Ovary (tissue), 3 donors: ENCODE measurements at regions not wholly inside any gene's neighbourhood (a gene's known extent, or its start where the extent isn't known, plus 50 kb on each side); places are given as distances from the start of the nearest gene placed in this dataset.

Experiments used
- EP300 ChIP-seq: sonication (generic); formaldehyde crosslinking; IDR thresholded peaks from one replicate; pipeline ENCODE4 v1.6.1; 2017; ENCODE audit warnings: antibody characterized with exemption
- POLR2A ChIP-seq: fragments of 450-650 bp; IDR thresholded peaks from one replicate; pipeline ENCODE4 v1.6.1; 2017; ENCODE audit warnings: antibody characterized with exemption, mild to moderate bottlenecking, moderate library complexity
- TF ChIP-seq, protein P1 (sequence below), 3 donors: fragments of 450-650 bp in 2 of 3; fragments of 200-600 bp in 1 of 3; IDR thresholded peaks; one replicate each; pipeline versions ENCODE4 v1.5.1 to v1.8.0; 2016 to 2022; ENCODE audit warnings: antibody characterized with exemption in 3 of 3, mild to moderate bottlenecking in 1 of 3
- donor health status: DM: no; HTN: no; CAD: no.

GRCh38 chr20:1801225-1801928, 93.8 kb upstream of the SIRPA start:
- TF ChIP-seq, protein P1, sequence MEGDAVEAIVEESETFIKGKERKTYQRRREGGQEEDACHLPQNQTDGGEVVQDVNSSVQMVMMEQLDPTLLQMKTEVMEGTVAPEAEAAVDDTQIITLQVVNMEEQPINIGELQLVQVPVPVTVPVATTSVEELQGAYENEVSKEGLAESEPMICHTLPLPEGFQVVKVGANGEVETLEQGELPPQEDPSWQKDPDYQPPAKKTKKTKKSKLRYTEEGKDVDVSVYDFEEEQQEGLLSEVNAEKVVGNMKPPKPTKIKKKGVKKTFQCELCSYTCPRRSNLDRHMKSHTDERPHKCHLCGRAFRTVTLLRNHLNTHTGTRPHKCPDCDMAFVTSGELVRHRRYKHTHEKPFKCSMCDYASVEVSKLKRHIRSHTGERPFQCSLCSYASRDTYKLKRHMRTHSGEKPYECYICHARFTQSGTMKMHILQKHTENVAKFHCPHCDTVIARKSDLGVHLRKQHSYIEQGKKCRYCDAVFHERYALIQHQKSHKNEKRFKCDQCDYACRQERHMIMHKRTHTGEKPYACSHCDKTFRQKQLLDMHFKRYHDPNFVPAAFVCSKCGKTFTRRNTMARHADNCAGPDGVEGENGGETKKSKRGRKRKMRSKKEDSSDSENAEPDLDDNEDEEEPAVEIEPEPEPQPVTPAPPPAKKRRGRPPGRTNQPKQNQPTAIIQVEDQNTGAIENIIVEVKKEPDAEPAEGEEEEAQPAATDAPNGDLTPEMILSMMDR (IDR thresholded peaks at IDR 0.05), result no peak
- TF ChIP-seq POLR2A, result no peak
- TF ChIP-seq EP300, result no peak
